Endothelial cell (in vitro differentiated cells): ENCODE measurements at regions not wholly inside any gene's neighbourhood (a gene's known extent, or its start where the extent isn't known, plus 50 kb on each side); places are given as distances from the start of the nearest gene placed in this dataset.

Experiments
- DNase-seq: peaks from one replicate; pipeline ENCODE4 v3.0.0; 2021; ENCODE audit warnings: low spot score
- H3K27ac Mint-ChIP-seq: one replicate; pipeline ENCODE4 v1.8.0; 2021; ENCODE audit warnings: mixed read lengths, inconsistent platforms; ENCODE audit not compliant: unreplicated experiment
- H3K27me3 Mint-ChIP-seq: one replicate; pipeline ENCODE4 v1.8.0; 2021; ENCODE audit warnings: mild to moderate bottlenecking, moderate library complexity, mixed read lengths, inconsistent platforms; ENCODE audit not compliant: unreplicated experiment
- H3K36me3 Mint-ChIP-seq: one replicate; pipeline ENCODE4 v1.8.0; 2021; ENCODE audit warnings: mild to moderate bottlenecking, low read depth, mixed read lengths, inconsistent platforms; ENCODE audit not compliant: unreplicated experiment
- H3K4me1 Mint-ChIP-seq: one replicate; pipeline ENCODE4 v1.8.0; 2021; ENCODE audit warnings: mild to moderate bottlenecking, mixed read lengths, inconsistent platforms; ENCODE audit not compliant: unreplicated experiment
- H3K4me3 Mint-ChIP-seq: one replicate; pipeline ENCODE4 v1.8.0; 2021; ENCODE audit warnings: mild to moderate bottlenecking, mixed read lengths, inconsistent platforms; ENCODE audit not compliant: unreplicated experiment
- H3K9me3 Mint-ChIP-seq: one replicate; pipeline ENCODE4 v1.8.0; 2021; ENCODE audit warnings: mixed read lengths, inconsistent platforms; ENCODE audit not compliant: unreplicated experiment
- TF ChIP-seq, protein P1 (sequence below): fragments of 200-600 bp; sonication (generic); IDR thresholded peaks from one replicate; pipeline ENCODE4 v1.5.0; 2021; ENCODE audit warnings: antibody characterized with exemption; ENCODE audit not compliant: unreplicated experiment

DNA sequence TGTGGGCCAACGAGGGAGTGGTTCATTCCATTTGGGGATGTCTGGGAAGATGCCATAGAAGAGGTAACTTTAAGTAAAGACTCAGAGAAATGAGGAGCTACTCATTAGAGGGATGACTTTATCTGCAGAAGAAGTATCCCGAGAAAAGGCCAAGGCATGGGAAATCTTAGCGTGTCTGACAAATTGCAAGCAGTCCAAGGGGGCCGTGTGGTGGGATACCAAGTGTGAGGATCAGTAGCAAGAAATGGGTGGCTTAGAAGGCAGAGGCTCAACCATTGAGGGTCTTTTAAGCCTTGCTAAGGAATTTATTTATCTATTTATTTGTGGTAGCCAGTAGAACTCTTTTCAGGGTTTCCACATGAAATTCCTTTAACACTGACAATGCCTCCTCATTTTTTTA lies 436.4 kb downstream of the RNF144A start:
- Mint-ChIP-seq H3K27ac (no peak overlapping the region), H3K4me1 (peaks cover 4% of the 10 kb centered on the region), H3K36me3 (no peaks in the 10 kb centered on the region), H3K27me3 (no peaks in the 10 kb centered on the region), H3K4me3 (no peak overlapping the region), H3K9me3 (no peaks in the 10 kb centered on the region)
- TF ChIP-seq, protein P1, sequence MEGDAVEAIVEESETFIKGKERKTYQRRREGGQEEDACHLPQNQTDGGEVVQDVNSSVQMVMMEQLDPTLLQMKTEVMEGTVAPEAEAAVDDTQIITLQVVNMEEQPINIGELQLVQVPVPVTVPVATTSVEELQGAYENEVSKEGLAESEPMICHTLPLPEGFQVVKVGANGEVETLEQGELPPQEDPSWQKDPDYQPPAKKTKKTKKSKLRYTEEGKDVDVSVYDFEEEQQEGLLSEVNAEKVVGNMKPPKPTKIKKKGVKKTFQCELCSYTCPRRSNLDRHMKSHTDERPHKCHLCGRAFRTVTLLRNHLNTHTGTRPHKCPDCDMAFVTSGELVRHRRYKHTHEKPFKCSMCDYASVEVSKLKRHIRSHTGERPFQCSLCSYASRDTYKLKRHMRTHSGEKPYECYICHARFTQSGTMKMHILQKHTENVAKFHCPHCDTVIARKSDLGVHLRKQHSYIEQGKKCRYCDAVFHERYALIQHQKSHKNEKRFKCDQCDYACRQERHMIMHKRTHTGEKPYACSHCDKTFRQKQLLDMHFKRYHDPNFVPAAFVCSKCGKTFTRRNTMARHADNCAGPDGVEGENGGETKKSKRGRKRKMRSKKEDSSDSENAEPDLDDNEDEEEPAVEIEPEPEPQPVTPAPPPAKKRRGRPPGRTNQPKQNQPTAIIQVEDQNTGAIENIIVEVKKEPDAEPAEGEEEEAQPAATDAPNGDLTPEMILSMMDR, result no peak
- no peak for DNase-seq

DNA sequence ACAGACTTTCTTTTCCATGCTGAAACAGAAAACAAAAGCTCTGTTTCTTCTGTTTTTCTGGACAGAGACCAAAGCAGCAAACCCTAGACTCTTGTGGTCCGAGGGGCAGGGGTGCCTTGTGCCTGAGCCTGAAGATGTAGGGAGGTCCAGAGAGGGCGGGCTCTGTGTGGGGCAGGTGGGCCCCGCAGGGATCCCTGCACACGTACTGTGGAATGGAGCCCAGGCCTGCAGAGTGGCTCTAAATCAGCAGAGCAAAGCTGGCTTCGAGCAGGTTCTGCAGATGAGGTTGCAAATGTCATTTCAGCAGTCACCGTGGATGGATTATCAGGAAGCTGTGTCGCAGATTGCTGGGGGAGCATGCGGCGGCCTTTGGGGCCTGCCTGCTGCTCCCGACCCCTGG lies 438.6 kb downstream of the RNF144A start:
- Mint-ChIP-seq H3K36me3 (no peaks in the 10 kb centered on the region), H3K9me3 (no peaks in the 10 kb centered on the region), H3K27ac (no peak overlapping the region), H3K27me3 (no peaks in the 10 kb centered on the region), H3K4me3 (no peak overlapping the region), H3K4me1 (peaks cover 4% of the 10 kb centered on the region)
- TF ChIP-seq, protein P1, result no peak
- DNase-seq, result no peak

DNA sequence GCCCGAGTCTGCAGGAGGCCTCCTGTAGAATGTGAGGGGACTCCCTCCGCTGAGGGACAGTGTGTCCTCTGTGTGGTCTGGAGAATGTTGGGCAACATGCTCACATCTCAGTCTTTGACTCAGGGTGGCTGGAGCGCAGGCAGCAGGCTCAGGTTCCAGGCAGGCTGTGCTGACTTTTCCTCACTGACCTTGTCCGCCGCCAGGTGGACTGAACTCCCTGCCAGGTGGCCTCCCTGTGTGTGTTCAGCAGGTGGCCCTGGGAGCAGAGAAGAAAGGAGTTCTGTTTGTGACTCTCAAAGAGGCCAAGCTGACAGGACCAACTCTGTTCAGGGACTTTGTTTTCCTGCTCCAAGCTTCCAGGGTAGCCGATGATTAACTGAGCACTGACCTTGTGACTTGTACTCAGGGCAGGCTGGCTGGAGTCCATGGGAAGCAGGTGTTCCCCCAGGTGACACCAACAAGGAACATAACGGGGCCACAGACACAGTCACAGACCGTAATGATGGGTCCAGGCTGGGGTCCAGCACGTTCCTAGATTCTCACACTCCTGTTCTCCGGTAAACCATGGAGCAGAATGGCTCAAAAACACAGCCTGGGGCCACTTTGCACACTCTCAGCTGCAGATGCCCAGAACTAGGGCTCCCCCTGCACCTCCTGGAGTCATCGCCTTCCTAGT lies 439.8 kb downstream of the RNF144A start:
- peaks cover 4% of the 10 kb centered on the region for H3K4me1 Mint-ChIP-seq
- H3K9me3 Mint-ChIP-seq, result no peaks in the 10 kb centered on the region
- H3K27me3 Mint-ChIP-seq, result no peaks in the 10 kb centered on the region
- H3K4me3 Mint-ChIP-seq, result no peak overlapping the region
- H3K27ac Mint-ChIP-seq, result no peak overlapping the region
- H3K36me3 Mint-ChIP-seq, result no peaks in the 10 kb centered on the region
- TF ChIP-seq, protein P1, result no peak
- no peak for DNase-seq

DNA sequence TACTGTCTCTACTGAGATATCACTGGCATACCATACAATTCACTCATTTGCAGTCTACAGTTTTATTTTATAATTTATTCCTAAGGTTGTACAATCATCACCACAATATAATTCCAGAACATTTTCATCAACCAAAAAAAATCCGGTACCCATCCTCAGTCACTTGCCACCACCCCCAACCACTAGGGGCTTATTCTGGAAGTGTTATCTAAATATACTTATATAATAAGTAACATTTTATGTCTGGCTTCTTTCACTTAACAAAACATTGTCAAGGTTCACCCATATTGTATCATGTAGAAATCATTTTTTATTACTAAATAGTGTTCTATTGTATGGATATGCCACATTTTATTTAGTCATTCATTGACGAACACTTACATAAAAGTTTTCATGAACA lies 440.8 kb downstream of the RNF144A start:
- H3K27ac Mint-ChIP-seq, result no peak overlapping the region

DNA sequence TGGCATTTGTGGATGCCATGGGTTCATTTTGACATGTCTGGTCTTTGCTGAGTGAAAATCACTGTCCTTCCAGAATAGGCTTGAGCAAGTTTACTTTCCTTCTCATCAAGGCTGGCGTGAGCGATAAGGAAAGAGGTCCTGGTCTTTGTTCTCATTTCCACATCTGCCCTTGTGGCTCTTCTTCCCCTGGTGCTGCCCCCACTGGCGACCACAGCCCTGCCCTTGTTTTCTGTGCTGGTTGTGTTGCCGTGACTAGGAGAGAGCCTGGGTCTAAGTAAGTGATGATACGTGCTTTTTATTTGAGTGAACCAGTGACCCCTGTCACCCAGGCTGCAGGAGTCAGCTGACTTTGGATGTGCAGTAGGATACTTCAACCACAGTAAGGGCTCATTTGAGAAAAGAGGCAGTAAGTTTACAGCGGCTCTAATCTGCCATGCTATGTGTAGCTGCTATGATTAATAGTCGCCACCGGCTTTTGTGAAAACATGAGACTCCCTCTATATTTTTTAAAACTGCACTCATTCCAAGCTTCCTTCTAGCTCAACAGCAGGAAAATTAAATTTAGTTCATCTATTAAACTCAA lies 441.7 kb downstream of the RNF144A start:
- H3K36me3 Mint-ChIP-seq, result no peaks in the 10 kb centered on the region
- no peak for DNase-seq
- no peak overlapping the region for H3K4me3 Mint-ChIP-seq
- TF ChIP-seq, protein P1, result no peak
- no peaks in the 10 kb centered on the region for H3K27me3 Mint-ChIP-seq
- H3K9me3 Mint-ChIP-seq, result no peaks in the 10 kb centered on the region
- peaks cover 4% of the 10 kb centered on the region for H3K4me1 Mint-ChIP-seq
- no peak overlapping the region for H3K27ac Mint-ChIP-seq

More for the DNA sequence above, 440.8 kb downstream of the RNF144A start:
- TF ChIP-seq, protein P1, result no peak
- DNase-seq, result no peak
- H3K4me1 Mint-ChIP-seq, result peaks cover 4% of the 10 kb centered on the region
- no peaks in the 10 kb centered on the region for H3K9me3 Mint-ChIP-seq
- no peaks in the 10 kb centered on the region for H3K27me3 Mint-ChIP-seq
- no peaks in the 10 kb centered on the region for H3K36me3 Mint-ChIP-seq
- no peak overlapping the region for H3K4me3 Mint-ChIP-seq
